ENCODE measurements at regions not wholly inside any gene's neighbourhood (a gene's known extent, or its start where the extent isn't known, plus 50 kb on each side); places are given as distances from the start of the nearest gene placed in this dataset.

DNA sequence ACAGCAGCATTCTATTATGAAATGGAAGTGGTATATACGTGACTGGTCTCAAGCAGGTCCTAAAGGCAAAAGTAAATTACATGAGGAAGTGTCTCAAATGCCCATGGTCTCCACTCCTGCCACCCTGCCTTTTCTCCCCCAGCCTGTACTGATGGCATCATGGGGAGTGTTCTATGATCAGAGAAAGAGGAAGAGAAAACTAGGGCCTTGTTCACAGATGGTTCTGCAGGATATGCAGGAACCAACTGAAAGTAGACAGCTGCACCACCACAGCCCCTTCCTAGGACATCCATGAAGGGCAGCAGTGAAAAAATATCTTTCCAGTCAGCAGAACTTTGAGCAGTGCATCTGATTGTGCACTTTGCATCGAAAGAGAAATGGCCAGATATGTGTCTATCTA lies 901.5 kb downstream of the ARAP2 start:
- no peak for DNase-seq (ENCODE audit: low read depth in 2 of 2)

DNA sequence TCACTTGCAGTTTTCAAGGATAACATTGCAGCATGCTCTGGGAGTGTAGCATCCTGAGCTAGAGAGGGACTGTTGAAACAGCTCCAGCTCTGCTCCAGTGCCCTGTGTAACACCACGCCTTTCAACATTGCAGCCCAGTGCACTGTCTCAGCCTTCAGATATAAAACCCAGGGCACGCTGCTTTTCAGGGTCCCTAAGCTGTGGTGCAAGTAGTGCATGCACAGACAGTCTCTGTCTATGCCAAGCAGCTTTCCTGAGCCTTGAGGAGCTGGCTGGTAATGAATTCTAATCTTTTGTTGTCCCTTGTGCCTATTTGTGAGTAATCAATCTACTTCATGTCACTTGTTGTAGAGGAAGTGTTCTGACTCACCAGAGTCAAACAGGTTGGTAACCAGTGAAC lies 897.0 kb downstream of the ARAP2 start:
- DNase-seq (ENCODE audit: low read depth in 2 of 2): no peak

DNA sequence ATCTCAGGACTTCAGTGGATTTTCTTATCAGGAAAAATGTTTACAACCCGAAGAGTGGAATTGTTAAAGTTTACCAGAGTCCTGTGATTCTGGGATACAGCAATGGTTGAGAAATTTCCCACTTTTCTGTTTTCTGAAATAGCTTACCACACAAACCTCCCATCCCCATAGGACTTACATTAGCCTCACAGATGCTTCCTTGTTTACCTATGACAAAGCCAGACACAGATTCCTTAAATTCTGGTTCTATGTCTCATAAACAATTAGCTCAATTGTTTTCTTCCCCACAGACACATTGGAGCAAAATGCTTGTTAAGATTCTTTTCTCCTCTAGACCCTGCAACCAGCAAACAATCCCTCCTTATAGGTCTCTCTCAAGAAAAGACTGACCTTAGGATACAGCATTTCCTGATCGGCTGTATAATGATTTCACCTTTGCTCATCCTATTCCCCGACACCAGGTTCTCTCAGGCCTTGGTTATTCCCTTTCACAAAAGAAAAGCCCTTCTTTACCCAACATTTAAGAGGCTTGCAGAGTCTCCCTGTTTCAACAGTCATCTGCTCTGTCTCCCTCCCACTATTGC lies 886.2 kb downstream of the ARAP2 start:
- no peak for DNase-seq (ENCODE audit: low read depth in 2 of 2)

DNA sequence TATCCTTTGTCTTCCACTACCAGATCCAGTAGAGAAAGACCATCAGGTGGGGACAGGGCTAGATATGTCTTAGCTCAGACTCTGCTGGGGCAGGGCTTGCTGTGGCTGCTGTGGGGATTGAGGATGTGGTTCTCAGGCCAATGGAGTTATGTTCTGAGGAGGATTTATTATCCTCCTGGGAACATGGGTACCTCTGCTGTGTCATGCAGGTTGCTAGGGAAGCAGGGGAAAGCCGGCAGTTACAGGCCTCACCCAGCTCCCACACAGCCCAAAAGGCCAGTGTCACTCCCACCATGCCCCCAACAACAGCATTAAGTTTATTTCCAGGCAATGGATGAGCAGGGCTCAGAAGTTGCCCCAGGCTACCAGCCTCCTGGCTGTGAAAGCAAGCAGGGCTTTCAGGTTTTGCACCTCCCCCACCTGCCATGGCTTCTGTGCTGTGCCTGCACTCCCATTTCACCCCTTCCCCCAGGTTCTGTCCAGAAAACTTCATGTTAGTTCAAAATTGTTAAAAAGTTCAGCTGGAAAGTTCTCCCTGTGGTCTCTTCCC lies 879.9 kb downstream of the ARAP2 start:
- DNase-seq (ENCODE audit: low read depth in 2 of 2): no peak

DNA sequence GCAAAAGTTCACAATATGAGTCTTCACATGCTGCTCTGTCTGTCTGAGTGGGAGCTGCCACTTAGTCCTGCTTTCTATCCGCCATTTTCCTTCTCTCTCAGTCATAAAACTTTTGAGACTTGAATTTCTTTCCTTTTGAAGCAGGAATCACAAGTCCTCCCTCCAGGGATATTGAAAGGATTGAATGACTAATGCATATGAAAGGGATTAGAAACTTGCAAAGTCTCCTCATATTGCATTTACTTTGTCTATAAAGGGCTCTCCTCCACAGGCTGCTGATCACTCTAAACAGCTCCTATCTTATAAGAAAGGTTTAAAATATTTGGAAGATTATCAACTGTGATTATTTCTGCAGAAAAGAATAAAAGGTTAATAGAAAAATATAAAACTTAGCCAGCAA lies 879.1 kb downstream of the ARAP2 start:
- DNase-seq (ENCODE audit: low read depth in 2 of 2): no peak

DNA sequence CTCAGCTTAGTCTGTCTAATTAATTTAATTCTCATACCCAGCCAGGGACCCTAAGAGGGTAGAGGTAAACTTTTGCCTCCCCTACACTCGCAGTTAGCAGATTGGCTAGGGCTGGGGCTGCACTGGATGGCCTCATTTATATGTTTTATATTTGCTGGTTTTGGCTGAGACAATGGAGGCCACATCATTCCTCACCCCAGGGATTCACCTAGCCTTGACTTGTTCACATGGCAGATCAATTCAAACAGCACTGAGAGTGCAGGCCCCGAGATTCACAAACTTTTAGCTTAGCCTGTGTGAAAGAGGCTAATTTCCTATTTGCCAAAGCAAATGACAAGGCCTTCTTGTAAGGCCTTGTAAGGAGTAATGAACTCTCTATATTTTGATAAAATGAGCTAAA lies 844.4 kb downstream of the ARAP2 start:
- no peak for DNase-seq (ENCODE audit: low read depth in 2 of 2)

DNA sequence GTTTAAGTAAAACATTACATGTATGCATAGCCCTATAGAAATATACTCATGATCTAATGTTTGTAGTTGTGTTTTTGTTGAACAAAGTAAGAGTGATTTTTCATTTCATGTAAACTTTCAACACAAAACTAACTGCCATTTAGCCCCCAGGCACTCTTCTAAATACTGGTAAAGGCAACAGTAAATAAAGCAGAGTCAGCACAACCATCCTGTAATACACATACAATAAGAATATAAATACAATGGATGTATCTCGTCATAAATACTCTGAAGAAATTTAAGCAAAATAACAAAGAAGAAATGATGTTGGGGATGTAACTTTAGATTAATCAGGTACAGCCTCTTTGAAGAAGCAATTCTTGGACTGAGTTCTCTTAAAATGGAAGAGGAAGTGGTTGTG lies 821.2 kb downstream of the ARAP2 start:
- no peak for DNase-seq (ENCODE audit: low read depth in 2 of 2)

DNA sequence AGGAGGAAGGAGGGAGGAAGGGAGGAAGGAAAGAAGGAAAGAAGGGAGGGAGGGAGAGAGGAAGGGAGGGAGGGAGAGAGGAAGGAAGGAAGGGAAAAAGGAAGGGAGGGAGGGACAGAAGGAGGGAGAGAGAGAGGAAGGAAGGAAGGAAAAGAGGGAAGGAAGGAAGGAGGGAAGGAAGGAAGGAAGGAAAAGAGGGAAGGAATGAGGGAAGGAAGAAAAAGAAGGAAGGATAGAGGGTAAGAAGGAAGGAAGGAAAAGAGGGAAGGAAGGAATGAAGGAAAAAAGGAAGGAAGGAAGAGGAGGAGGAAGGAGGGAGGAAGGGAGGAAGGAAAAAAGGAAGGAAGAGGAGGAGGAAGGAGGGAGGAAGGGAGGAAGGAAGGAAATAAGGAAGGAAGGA lies 796.8 kb downstream of the ARAP2 start:
- DNase-seq (ENCODE audit: low read depth in 2 of 2): no peak

DNA sequence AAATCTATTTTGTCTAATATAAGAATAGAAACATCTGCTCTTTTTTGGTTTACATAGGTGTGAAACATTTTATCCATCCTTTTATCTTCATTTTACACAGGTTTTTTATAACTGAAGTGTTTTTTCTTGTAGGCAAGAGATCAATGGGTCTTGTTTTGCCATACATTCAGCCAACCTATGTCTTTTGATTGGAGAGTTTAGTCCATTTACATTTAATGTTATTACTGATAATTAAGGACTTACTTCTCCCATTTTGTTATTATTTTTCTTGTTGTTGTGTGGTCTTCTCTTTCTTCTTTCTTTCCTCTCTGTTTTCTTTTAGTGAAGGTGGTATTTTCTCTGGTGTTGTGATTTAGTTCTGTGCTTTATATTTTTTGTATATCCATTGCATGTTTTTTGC lies 785.3 kb downstream of the ARAP2 start:
- no peak for DNase-seq (ENCODE audit: low read depth in 2 of 2)

DNA sequence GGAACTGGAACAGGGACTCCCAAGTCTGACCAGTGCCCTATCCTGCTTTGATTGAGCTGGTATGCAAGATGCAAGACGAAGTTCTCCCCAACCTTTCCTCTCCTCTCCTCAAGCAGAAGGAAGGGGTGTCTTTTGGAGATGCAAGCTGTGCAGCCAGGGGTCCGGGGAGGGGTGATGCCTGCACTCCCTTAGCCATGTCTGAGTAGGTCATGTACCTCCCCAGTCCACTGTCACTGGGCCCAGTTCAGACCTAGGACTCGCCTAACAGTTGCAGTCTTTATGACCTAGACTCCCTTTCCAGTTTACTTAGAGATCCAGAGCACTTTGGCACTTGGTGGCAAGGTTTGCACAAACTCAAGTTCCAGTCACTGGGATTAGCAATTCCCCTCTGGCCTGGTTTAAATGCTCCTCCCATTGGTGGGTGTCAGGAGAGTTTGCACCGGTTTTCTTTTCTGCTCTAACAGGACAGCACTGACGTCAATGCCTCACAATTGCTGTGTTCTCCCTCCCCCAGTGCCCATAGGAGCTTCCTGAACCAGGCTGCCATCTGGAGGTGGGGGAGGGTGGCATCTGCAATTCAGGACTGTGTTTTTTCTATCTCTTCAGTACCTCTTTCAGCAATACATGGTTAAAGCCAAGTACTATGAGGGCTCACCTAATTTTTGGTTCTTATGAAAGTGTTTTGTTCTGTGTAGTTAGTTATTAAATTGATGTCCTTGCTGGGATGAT lies 782.2 kb downstream of the ARAP2 start:
- no peak for DNase-seq (ENCODE audit: low read depth in 2 of 2)

DNA sequence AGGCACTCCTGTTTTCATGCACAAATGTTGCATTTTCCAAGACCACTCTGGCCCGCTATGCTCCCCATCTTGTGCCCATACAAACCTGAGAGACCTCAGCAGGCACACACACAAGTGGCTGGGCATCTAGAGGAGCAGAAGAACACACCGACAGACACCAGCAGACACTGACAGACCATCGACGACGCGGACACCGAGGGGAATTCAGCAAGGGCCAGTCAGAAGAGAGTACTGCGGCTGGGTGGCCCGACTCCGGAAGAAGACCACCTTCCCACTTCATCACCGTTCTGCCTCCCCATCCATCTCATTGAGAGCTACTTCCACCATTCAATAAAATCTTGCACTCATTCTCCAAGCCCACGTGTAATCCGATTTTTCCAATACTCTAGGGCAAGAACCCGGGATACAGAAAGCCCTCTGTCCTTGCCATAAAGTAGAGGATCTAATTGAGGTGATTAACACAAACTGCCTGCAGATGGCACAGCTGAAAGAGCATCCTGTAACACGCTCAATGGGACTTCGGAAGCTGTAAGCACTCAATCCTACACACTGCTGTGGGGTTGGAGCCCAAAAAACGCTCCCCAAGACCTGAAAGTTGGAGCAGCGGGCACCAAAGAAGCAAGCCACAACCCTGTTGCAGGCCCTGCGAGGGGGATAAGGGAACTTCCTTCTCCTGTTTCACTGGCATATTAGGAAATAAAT lies 780.9 kb downstream of the ARAP2 start:
- DNase-seq (ENCODE audit: low read depth in 2 of 2): no peak

DNA sequence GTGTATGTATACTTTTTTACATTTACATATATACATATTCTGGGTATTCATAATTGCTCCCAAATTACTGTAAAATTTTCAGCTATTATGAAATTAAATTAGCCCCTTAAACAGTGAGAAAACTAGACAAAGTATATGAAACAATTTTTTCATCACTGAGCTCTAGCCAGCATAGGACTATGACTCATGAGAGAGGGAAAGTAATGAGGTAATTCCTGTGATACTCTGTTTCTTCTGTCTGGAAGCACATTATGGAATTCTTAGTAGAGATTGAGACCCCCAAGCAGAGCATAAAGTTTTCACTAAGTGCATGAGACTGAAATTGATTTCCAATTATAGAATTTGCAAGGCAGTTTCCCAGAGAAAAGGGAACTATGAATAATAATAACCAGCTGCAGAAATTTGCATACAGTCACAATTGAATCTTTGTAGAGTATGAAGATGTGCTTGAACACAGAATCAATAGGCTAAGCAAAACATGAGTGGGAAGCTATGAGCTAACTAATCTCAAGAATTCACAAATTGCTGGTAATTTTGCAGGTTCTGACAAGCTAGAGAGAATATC lies 779.3 kb downstream of the ARAP2 start:
- DNase-seq (ENCODE audit: low read depth in 2 of 2): no peak

DNA sequence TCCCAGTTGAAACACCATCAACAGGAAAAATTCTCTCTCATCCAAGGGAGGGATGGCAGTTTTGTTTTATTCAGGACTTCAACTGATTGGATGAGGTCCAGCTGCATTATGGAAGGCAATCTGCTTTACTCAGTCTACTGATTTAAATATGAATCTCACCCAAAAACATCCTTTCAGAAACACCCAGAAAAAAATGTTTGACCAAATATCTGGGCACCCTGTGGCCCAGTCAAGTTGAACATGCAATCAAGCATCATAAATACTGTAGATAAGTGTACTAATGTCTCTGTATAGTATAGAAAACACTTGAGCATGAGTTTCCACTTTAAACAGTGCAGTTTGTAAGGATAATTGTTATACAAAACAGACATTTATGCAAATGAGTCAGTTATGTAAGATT lies 753.2 kb downstream of the ARAP2 start:
- DNase-seq (ENCODE audit: low read depth in 2 of 2): no peak

DNA sequence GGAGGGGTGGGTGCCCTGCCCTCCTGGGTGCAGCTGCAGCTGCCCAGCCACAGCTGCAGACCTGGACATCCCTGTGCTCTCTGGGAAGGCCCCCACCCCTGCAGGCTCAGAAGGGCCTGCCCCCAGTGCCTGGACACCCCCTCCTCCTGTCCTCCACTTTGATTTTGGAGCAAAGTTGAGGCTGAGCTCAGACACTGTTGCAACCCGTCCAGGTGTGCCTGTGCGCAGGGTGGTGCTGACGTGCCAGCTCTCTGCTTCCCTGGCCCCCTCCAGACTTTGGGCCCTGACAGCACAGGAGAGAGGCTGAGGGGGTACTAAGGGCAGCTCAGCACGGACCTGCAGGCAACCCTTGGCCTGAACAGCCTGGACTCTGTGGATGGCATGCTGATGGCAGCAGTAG lies 750.3 kb downstream of the ARAP2 start:
- DNase-seq (ENCODE audit: low read depth in 2 of 2): no peak

DNA sequence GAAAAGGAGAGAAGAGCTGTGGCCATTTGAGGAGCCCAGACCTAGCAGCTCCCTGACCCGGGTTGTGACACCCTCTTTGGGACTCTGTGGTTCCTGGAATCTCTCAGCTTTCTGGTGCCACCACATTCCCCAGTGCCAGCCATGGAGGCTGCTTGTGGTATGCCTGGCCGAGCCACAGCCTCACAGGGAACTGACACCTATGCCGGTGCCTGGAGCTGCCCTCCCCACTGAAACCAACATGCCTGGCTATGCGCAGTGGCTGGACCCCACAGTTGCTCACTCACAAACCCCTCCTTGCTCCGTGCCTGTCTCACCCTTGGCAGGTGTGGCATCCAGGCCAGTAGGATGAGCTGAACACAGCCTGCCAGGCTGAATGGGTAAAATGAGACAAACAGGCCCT lies 749.4 kb downstream of the ARAP2 start:
- DNase-seq (ENCODE audit: low read depth in 2 of 2): no peak

DNA sequence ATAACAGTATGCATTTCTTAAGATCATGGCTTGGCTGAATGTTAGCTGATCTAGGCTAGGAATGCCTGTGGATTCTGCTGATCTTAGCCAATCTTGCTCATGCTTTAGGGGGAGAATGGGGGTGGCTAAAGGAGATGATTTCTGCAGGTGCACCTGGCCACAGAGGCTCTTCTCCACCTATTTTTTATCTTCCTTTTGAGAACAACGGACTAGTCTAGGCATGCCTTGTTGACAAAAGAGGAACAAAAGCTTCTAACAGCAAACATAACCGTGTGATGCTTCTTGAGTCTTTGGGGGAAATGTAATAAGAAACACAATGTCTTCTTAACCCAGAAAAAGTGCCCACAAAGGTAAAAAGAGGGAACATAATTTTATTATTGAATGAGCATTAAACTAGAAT lies 743.5 kb downstream of the ARAP2 start:
- no peak for DNase-seq (ENCODE audit: low read depth in 2 of 2)

DNA sequence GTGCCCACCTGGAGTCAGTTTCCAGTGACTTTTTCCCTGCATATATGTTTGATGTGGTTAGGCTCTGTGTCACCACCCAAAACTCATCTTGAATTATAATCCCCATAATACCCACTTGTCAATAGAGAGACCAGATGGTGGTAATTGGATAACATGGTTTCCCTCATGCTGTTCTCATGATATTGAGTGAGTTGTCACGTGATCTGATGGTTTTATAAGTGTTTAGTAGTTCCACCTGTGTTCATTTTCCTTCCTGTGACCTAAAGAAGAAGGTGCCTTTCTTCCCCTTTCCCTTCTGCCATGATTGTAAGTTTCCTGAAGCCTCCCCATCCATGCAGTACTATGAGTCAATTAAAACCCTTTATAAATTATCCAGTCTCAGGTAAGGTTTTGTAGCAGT lies 740.9 kb downstream of the ARAP2 start:
- no peak for DNase-seq (ENCODE audit: low read depth in 2 of 2)

DNA sequence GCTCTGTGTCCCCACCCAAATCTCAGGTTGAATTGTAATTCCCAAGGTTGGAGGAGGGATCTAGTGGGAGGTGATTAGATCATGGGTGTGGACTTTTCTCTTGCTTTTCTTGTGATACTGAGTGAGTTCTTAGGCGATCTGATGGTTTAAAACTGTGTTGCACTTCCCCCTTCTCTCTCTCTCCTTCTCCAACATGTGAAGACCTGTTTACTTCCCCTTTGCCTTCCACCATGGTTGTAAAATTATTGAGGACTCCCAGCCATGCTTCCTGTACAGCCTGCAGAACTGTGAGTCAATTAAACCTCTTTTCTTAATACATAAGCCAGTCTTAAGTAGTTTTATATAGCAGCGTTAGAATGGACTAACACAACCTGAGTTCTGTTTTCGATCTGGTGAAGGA lies 738.2 kb downstream of the ARAP2 start:
- no peak for DNase-seq (ENCODE audit: low read depth in 2 of 2)

DNA sequence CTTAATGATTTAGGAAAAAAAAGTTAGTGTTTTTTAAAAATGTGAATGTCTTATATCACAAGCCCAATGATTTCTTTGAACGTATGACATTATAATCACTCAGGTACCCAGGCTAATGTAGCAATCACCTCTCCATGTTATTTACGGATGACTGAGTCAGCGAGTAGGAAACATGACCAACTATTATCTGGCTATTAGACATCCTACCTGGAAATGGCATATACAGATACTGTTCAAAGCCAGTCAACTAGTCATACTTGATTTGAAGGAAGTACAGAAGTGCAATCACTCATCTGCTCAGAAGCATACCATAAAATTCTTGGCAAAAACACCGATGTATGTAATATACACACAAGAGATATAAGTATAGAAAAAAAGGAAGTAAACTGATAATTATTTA lies 732.5 kb downstream of the ARAP2 start:
- DNase-seq (ENCODE audit: low read depth in 2 of 2): no peak

DNA sequence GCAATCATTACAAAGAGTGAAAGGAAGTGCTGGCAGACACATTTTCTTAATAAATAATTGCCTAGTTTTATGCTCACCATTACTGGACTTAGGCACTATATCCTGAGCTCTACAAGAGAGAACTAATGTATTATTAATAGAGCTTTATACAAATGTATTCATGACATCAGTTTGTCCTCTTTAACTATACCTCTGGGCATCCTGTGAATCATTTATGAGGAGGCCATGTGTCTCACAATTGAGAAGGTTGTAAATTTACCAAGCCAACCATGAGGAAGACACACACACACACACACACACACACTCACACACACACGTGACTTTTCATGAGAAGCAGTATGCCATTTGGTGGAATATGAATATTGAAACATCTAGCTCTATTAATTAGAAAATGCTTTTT lies 728.2 kb downstream of the ARAP2 start:
- no peak for DNase-seq (ENCODE audit: low read depth in 2 of 2)

DNA sequence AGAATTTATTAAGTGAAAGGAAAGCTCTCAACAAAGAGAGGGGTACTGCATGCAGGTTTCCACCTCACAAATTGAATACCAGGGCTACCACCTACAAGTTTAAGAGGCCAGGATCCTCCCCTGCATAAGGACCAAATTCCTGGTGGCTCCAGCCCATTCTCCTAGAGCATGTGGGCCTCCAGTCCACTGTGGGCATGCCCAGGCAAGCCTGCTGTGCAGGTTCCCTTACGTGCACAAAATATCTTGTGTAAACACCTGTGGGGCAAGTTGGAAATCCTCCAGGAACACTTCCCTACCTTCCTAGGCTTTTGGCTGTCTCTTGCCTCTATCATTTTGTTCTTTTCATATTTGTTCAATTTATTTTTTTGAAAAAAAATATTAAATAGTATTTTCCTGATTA lies 724.3 kb downstream of the ARAP2 start:
- no peak for DNase-seq (ENCODE audit: low read depth in 2 of 2)

DNA sequence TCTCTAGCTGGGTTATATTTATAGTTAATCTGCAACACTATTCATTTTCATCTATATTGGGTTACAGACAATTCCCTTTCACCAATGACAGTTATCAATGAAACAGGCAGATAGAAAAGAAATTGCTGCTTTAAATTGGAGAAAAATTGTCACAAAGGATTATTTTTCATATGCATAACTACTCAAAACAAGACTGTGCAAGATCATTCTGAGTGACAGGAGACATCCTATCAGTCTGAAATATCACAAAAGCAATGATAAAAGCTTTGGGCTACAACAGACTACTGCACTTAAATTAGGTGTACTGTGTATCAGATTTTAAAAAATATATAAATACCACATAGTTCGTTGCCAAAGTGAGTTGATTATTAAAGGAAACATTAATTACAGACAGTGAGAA lies 722.6 kb downstream of the ARAP2 start:
- DNase-seq (ENCODE audit: low read depth in 2 of 2): no peak

Data from stimulated activated CD4-positive, alpha-beta T cell treated with anti-CD3 and anti-CD28 coated beads, Interleukin-1b, Interleukin-23, amount 100 ng/mL, for 4 hours (primary cell).